Prostate gland (tissue), 2 donors: ENCODE measurements at regions not wholly inside any gene's neighbourhood (a gene's known extent, or its start where the extent isn't known, plus 50 kb on each side); places are given as distances from the start of the nearest gene placed in this dataset.

ENCODE experiments used
- DNase-seq: peaks from one replicate; pipeline ENCODE4 v3.0.0-alpha.2; 2019; ENCODE audit warnings: low spot score
- H3K27ac ChIP-seq, 2 donors: fragments of 200-600 bp; sonication (generic); 2 replicates each; pipeline ENCODE4 v1.5.1; 2017 to 2019
- H3K27me3 ChIP-seq: fragments of 200-600 bp; sonication (generic); replicated peaks from 2 replicates; pipeline ENCODE4 v1.5.1; 2019; ENCODE audit not compliant: insufficient read depth
- H3K36me3 ChIP-seq, 2 donors: fragments of 200-600 bp; sonication (generic); 1 replicate in 1 of 2; 2 replicates in 1 of 2; pipeline versions ENCODE4 v1.5.1 to v1.8.1; 2017 to 2019
- H3K4me1 ChIP-seq: fragments of 200-600 bp; sonication (generic); replicated peaks from 2 replicates; pipeline ENCODE4 v1.5.1; 2019
- H3K4me3 ChIP-seq, 2 donors: fragments of 200-600 bp; sonication (generic); 2 replicates each; pipeline ENCODE4 v1.5.1; 2017 to 2019
- H3K9me3 ChIP-seq: fragments of 200-600 bp; sonication (generic); 2 replicates; pipeline ENCODE4 v1.5.1; 2017
- POLR2A ChIP-seq: fragments of 450-650 bp; IDR thresholded peaks from one replicate; pipeline ENCODE4 v1.6.1; 2016; ENCODE audit warnings: antibody characterized with exemption, mild to moderate bottlenecking
- POLR2AphosphoS5 ChIP-seq: sonication (generic); formaldehyde crosslinking; IDR thresholded peaks from one replicate; pipeline ENCODE4 v1.6.1; 2017; ENCODE audit warnings: antibody characterized with exemption
- WGBS: methylation state at CpG from one replicate; pipeline ENCODE4 v1.1.5; 2018; 5-methylcytosine and 5-hydroxymethylcytosine counted together
- intact Hi-C: fragments of 100-400 bp; cut with DNase I; formaldehyde crosslinking; loops from one replicate; pipeline ENCODE4 v1.14.2; 2022
- TF ChIP-seq, protein P1 (sequence below), 4 experiments: fragments of 200-600 bp in 2 of 4; fragments of 450-650 bp in 2 of 4; sonication (generic) in 2 of 4; IDR thresholded peaks; 1 replicate in 3 of 4; 2 replicates in 1 of 4; pipeline ENCODE4 v1.5.1; 2016 to 2019; ENCODE audit warnings: antibody characterized with exemption in 4 of 4, mild to moderate bottlenecking in 2 of 4, moderate library complexity in 2 of 4

DNA sequence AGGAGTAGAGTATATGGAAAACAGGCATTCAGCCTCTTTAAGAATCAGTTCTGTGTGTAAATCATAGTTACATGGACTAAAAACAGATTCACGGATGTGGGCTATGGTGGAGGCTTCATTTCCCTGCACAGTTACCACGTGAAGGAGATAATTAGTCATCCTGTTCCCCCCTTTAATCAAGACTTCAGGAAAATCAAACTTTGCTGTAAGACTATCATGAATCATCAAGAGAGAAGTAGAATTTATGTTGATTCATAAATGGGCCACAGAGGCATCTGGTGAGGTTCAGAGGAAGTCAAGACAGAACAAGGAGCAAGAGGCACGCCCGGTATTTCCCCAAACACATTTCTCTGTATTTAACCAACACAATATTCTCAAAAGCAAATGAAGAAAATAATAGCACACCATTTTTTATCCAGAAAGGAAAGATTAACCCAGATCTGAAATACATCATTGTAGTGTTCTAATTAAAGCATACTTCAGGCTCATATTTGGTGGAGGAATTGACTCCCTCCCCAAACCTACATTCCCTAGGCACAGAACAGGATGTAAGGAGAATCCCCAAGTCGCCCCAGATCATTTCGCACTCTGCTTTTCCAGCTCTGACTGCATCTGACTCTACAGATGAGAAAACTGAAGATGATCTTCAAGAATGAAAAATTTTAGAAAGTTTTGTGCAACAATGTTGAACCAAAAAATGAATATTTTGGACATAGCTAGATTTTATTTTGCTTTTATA lies 175.8 kb upstream of the GAS1 start:
- intact Hi-C loops = no loop called here
- no peak for DNase-seq
- peak overlapping the region in 1 of 2 donors; percentile 29 for H3K27ac ChIP-seq

DNA sequence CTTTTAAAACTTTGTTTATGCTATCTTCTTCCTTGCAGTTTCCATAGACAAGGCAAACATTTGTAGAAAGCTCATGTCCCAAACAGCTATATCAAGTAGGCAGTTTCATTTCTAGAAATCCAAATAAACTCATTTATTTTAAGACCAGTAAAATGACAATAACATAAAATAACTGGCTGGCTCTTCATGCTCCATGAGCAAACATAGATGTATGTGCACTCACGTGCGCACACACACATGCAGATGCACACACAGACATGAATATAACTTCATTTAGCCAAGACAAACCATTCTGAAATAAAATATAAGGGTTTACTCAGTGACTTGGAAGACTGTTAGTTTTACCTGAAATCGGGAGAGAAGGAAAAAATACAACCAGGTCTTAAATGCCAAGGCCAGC lies 176.5 kb upstream of the GAS1 start:
- no peak overlapping the region for H3K4me3 ChIP-seq
- no peaks in the 10 kb centered on the region for H3K9me3 ChIP-seq
- peaks cover 15% of the 10 kb centered on the region for H3K4me1 ChIP-seq
- TF ChIP-seq POLR2AphosphoS5 (peak; percentile 62), POLR2A (no peak)
- WGBS = 41% methylated on average over 3 of the region's 3 CpGs
- H3K27ac ChIP-seq = no peak overlapping the region
- intact Hi-C loops = no loop called here
- DNase-seq = no peak
- H3K36me3 ChIP-seq = no peaks in the 10 kb centered on the region
- no peaks in the 10 kb centered on the region for H3K27me3 ChIP-seq

More for the DNA sequence above, 175.8 kb upstream of the GAS1 start:
- Histone ChIP-seq H3K36me3 (no peaks in the 10 kb centered on the region), H3K9me3 (no peaks in the 10 kb centered on the region), H3K27me3 (no peaks in the 10 kb centered on the region), H3K4me3 (no peak overlapping the region), H3K4me1 (peaks cover 15% of the 10 kb centered on the region)
- 59% methylated on average over 6 of the region's 6 CpGs for WGBS
- TF ChIP-seq POLR2A (no peak), POLR2AphosphoS5 (no peak)
- TF ChIP-seq, protein P1, sequence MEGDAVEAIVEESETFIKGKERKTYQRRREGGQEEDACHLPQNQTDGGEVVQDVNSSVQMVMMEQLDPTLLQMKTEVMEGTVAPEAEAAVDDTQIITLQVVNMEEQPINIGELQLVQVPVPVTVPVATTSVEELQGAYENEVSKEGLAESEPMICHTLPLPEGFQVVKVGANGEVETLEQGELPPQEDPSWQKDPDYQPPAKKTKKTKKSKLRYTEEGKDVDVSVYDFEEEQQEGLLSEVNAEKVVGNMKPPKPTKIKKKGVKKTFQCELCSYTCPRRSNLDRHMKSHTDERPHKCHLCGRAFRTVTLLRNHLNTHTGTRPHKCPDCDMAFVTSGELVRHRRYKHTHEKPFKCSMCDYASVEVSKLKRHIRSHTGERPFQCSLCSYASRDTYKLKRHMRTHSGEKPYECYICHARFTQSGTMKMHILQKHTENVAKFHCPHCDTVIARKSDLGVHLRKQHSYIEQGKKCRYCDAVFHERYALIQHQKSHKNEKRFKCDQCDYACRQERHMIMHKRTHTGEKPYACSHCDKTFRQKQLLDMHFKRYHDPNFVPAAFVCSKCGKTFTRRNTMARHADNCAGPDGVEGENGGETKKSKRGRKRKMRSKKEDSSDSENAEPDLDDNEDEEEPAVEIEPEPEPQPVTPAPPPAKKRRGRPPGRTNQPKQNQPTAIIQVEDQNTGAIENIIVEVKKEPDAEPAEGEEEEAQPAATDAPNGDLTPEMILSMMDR (IDR thresholded peaks at IDR 0.05) = no peak

DNA sequence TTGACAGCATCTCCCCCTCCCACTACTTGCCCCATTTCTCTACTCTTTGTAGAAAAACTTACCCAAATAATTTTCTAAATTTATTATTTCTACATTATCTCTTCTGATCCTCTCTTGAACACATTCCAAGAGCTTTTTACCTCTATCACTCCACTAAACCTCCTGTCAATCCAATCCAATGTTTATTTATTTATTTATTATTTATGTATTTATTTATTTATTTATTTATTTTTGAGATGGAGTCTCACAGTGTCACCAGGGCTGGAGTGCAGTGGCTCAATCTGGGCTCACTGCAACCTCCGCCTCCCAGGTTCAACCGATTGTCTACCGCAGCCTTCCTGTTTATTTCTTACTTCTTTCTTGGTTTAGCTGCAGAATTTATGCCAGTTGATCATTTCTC lies 178.5 kb upstream of the GAS1 start:
- H3K27ac ChIP-seq = no peak overlapping the region
- WGBS = 91% methylated on average over 3 of the region's 3 CpGs
- H3K27me3 ChIP-seq = no peaks in the 10 kb centered on the region
- peaks cover 3% of the 10 kb centered on the region for H3K4me1 ChIP-seq
- DNase-seq = no peak
- no peaks in the 10 kb centered on the region for H3K36me3 ChIP-seq
- TF ChIP-seq POLR2A = no peak
- TF ChIP-seq, protein P1 (IDR thresholded peaks at IDR 0.05) = no peak
- no peak for TF ChIP-seq POLR2AphosphoS5
- H3K9me3 ChIP-seq = no peaks in the 10 kb centered on the region
- H3K4me3 ChIP-seq = no peak overlapping the region
- intact Hi-C loops = no loop called here

DNA sequence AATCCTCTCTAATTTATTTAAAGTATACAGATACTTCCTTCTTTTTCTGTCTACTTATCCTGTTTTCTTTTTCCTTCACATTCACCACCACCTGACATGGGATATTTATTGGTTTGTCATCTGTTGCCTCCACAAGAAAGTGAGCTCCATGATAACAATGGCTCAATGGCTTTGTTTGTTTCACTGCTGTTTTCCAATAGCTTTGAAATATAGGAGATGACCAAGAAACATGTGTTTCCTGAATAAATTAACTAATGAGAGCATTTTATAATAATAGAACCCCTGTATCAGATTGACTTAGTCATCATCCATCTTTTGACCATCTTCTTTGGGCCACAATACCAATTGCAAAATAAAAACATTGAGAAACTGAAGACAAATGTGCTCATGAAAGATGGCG lies 180.2 kb upstream of the GAS1 start:
- no peaks in the 10 kb centered on the region for H3K36me3 ChIP-seq
- TF ChIP-seq POLR2A (no peak), POLR2AphosphoS5 (no peak)
- TF ChIP-seq, protein P1 (IDR thresholded peaks at IDR 0.05) = no peak
- intact Hi-C loops = no loop called here
- H3K27ac ChIP-seq = no peak overlapping the region
- H3K9me3 ChIP-seq = no peaks in the 10 kb centered on the region
- no peak overlapping the region for H3K4me3 ChIP-seq
- WGBS = 79% methylated on average over 1 of the region's 1 CpG
- H3K27me3 ChIP-seq = no peaks in the 10 kb centered on the region
- DNase-seq = no peak
- H3K4me1 ChIP-seq = no peaks in the 10 kb centered on the region

DNA sequence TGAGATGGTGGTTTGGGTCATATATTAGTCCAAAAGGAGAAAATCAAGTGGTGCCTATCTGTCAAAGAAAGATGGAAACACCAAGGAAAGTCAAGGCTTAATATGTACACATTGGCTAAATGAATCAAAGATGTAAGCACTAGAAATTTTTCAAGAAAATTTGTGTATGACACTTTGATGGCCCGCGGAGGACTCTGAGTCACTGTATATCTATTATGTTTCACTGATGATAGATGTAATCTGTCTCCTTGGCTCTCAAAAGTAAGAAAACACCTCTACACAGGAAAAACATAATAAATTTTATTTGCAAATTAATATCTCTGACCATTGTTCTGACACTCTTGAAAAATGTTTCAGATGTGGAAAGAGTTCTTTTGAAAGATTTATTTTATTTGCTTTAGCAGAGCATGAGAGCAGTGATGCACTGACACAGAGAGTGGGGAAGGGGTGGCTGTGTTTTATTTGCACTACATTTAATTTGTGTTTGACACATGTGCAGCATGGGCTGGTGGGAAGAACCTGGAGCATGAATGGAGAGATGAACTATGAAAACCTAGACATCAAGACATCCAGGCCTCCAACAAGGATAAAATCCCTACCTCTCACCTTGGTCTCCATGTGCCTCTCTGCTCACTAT lies 180.8 kb upstream of the GAS1 start:
- TF ChIP-seq POLR2AphosphoS5 (no peak), POLR2A (no peak)
- TF ChIP-seq, protein P1 (IDR thresholded peaks at IDR 0.05) = no peak
- no peaks in the 10 kb centered on the region for H3K36me3 ChIP-seq
- H3K9me3 ChIP-seq = no peaks in the 10 kb centered on the region
- WGBS = 46% methylated on average over 2 of the region's 2 CpGs
- H3K4me1 ChIP-seq = no peaks in the 10 kb centered on the region
- intact Hi-C loops = no loop called here
- H3K27ac ChIP-seq = no peak overlapping the region
- DNase-seq = no peak
- H3K4me3 ChIP-seq = no peak overlapping the region
- no peaks in the 10 kb centered on the region for H3K27me3 ChIP-seq
